ENCODE measurements at regions not wholly inside any gene's neighbourhood (a gene's known extent, or its start where the extent isn't known, plus 50 kb on each side); places are given as distances from the start of the nearest gene placed in this dataset.
A peak's percentile ranks its signal among the peaks of the same experiment; 100 is the strongest.
"Not testable (repeated sequence)": the region's sequence is repeated elsewhere in the genome, so short reads cannot be mapped to it uniquely, and the experiment has no call there.

- DNase-seq: no peak
These were observed 259.1 kb upstream of the MINDY3 start for GRCh38 chr10:16119445-16119844.

DNA sequence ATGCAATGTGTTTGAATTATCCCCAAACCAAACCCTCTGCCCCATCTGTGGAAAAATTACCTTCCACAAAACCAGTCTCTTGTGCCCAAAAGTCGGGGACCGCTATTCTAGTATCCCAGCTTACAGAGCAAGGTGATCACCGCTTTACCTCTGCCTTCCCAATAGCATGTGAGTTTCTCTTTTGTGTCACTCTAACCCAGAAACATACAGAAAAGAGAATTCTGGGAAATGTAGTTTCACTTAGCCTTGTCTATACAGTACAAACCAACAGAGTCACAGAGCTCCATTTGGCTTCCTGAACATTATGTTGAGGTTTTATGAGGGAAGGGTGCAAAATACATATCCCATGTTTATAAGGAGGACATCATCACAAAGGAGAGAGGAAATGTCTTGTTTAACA, 260.3 kb upstream of the MINDY3 start:
- no peak for DNase-seq

- no peak for DNase-seq
These were observed 281.2 kb upstream of the MINDY3 start for GRCh38 chr10:16141499-16141898.

DNA sequence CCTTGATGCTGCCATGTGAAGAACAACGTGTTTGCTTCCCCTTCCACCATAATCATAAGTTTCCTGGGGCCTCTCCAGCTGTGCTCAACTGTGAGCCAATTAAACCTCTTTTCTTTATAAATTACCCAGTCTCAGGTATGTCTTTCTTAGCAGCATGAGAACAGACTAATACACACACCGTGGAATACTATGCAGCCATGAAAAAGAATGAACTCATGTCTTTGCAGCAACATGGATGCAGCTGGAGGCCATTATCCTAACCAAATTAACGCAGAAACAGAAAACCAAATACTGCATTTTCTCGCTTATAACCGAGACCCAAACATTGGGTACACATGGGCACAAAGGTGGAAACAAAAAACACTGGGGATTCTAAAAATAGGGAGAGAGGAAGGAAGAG, 286.7 kb upstream of the MINDY3 start:
- DNase-seq: no peak

DNA sequence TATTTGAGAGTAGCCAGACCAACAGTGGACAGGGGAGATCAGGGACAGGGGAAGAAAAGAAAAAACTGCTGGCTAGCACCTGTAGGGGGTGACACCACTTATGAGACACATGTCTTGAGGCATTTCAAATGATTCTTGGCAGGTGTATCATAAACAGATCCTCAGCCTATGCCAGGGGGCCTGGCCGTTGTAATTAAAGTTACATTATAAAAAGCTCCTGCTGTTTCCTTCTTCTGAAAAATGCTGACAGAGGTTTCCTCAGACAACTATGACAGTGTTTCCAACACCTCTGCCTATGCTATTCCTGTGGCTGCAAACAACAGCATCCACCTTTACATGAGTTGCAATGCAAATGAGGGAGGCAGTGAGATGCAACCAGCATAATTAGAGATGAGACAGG, 281.0 kb upstream of the PTER start:
- DNase-seq: no peak

DNA sequence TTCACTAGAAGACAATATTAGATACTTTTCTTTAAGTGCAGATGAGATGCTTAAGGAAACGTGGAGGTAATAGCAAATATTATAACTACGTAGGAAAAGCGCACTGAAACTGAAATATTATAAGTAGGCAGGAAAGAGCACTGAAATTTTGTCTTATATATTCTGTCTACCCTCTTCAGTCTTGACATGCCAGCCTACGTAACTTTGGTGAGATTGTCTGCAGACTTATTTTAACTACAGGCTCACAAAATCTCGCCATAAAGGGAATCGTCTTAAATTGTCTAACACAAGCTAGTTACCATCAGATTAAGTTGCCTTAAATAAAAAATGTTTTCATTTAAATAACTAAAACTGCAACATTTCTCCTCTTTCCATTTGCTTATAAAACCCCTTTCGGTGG, 280.1 kb upstream of the PTER start:
- no peak for DNase-seq

GRCh38 chr10:16165067-16165466, 271.7 kb upstream of the PTER start:
- DNase-seq: not testable (repeated sequence)

- peak; percentile 57 for DNase-seq
These were observed 254.7 kb upstream of the PTER start for GRCh38 chr10:16182144-16182543.

DNA sequence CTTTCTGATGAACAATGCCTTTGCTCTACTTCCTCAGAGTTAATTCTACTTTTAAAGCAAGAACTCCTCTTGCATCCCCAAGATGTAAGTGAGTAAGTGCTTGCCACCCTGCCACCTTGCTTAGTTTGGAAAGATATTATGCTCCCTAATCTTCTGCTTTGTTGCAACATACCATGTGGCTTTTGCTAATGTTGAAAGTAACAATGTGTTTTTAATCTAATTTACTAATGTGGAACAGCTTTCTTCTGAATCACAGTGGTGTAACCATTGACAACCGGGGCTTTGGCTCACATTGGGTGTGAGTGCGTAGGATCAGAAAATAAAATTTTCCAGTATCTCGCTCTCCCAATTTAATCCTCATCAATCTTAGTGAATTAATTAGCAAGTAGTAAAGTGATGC, 254.1 kb upstream of the PTER start:
- DNase-seq: no peak

DNA sequence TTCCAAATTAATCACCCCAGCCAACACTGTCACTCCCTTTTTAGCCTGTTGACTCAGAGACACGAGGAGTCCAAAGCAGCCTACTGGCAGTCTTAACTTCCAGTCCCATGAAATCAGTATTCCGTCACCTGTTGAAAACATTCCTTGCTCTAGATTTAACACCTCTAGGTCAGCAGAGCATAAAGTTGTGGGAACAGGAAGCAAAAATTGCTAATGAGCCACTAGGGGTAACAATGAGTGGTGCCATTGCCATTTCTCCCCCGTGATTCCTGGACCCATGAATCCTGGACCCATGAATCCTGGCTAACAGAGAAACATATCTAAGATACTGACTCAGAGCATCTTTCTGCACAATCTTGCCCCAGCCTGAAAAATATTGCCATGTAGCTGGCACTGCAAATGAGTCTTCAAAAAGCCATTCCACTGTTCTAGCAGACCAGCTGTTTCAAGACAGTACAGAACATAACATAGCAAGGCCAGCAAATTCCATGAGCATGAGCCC, 252.7 kb upstream of the PTER start:
- no peak for DNase-seq

DNA sequence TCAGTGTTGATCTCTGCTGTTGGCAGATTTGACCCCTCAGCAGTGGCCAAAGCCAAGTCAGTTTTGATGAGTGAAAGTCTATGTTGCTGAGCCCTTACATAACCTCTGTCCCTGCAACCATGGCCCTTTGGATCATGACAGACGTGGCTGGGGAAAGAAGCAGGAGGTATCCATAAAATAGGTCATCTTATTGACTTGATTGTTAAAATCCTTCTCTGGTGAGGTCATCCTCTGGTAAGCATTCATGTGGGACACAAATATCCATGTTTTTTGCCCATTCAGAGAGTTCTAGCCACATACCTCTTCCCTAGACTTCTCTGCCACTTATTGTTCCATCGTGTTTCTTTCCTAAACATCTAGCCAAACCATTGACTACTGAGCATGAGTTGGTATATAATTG, 251.9 kb upstream of the PTER start:
- DNase-seq: no peak

DNA sequence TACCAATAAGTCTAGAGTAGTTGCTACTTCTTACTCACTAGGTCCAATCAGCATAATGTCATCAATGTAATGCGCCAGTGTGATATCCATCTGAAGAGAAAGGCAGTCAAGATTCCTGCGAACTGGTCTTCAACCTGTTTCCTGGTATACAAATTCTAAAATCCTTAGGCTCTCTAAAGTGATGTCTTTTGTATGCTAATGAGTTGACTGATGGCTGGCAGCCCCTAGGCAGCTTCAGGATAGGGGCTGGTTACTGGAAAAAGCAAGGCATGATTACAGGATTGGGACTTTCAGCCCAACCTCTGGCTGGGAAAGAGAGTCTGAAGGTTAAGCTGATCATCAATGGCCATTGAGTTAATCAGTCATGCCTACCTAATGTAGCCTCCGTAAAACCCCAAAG, 250.2 kb upstream of the PTER start:
- no peak for DNase-seq

GRCh38 chr10:16187161-16187560, 249.6 kb upstream of the PTER start:
- DNase-seq: no peak

DNA sequence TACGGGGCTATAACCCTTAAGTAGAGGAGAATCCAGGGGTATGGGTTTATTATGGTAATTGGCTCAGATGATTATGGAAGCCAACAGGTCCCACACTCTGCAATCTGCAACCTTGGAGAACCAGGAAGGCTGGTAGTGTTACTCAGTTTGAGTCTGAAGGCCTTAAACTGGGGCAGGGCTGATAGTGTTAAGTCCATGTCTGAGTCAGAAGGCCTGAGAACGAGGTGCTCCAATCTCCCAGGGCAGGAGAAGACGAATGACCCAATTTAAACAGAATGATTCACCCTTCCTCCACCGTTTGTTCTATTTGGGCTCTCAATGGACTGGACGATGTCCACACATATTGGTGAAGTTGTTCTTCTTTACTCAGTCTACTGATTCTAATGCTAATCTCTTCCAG, 244.5 kb upstream of the PTER start:
- DNase-seq: no peak

DNA sequence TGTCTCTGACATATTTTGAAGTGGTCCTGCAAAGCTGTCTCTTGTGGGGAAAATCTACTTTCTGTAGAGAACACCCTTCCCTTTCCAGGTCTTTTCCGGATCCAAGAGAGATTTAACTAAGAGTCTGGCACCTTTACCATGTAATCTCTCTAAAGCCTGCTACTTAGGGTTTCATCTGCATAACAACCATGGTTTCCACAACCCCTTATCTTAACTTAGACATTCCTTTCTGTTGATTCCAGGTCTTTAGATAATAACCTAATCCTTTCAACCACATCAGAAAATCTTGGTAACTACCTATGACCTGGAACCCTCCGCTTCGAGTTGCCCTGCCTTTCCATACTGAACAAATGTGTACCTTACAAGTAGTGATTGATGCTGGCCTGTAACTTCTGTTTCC, 243.6 kb upstream of the PTER start:
- no peak for DNase-seq

DNA sequence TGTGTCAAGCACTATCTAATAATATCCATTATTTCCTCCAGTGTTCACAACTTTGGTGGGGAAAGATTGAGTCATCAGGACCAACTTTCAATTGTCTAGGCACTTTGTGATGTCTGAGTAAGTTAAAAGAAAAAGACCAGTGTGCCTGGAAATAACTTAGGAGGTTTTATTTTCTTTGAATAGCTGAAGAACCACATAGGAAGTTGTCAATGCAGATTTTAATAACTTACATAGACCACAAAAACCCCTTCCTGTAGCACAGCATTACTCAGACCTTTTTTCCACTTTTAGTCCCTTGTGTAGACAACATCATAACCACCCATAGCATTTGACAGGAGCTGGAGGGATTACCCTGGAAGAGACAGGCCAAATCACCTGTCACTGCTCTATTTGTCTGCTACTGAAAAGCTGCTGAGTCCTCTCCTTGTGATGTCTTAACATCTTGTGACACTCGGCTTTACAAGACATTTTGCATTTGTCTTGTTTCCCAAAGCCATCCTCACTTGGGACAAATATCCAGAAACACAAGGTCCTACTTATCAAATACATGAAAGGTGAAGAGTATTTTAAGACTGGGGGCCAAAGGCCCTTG, 241.5 kb upstream of the PTER start:
- DNase-seq: no peak

DNA sequence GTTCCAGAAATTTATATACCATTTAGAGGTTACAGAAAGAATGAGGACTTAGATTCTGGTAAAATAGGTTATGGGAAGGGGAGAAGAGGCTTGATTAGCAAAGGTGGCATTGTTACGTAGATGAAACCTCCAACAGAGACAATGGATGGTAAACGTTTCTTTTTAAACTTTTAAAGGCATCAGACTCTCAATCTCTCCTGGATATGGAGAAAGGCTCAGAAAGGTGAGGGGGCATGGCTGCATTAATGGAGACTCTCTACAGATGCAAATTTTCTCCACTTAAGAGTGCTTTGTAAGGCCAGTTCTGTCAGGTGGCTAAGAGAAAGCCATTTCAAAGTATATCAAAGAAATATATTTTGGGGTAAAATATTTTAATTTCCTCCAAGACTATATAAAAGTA, 240.9 kb upstream of the PTER start:
- DNase-seq: no peak

DNA sequence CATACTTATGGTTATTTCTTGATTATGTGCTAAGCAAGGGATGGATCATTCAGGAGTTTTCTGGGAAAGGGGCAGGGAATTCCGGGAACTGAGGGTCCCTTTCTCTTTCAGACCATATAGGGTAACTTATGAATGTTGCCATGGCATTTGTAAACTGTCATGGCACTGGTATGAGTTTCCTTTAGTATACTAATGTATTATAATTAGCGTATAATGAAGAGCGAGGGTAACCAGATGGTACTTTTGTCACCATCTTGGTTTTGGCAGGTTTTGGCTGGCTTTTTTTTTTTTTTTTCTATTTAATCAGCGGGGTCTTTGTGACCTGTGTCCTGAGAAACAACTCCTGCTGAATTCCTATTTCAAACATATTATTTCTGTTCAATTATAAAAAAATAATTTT, 237.6 kb upstream of the PTER start:
- DNase-seq: no peak

GRCh38 chr10:16223618-16224017, 213.2 kb upstream of the PTER start:
- not testable (repeated sequence) for DNase-seq

DNA sequence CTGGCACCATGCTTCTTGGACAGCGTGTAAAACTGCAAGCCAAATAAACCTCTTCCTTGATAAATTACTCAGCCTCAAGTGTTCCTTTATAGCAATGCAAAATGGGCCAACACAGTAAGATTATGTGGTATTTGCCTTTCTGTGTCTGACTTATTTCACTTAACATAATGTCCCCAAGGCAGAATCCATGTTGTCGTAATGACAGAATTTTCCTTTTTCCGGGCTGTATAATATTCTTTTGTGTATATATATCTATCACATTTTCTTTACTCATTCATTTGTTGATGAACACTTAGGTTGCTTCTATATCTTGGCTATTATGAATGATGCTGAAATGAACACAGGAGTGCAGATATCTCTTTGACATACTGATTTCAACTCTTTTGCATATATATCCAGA, 209.1 kb upstream of the PTER start:
- no peak for DNase-seq

GRCh38 chr10:16231176-16231575, 205.6 kb upstream of the PTER start:
- no peak for DNase-seq

DNA sequence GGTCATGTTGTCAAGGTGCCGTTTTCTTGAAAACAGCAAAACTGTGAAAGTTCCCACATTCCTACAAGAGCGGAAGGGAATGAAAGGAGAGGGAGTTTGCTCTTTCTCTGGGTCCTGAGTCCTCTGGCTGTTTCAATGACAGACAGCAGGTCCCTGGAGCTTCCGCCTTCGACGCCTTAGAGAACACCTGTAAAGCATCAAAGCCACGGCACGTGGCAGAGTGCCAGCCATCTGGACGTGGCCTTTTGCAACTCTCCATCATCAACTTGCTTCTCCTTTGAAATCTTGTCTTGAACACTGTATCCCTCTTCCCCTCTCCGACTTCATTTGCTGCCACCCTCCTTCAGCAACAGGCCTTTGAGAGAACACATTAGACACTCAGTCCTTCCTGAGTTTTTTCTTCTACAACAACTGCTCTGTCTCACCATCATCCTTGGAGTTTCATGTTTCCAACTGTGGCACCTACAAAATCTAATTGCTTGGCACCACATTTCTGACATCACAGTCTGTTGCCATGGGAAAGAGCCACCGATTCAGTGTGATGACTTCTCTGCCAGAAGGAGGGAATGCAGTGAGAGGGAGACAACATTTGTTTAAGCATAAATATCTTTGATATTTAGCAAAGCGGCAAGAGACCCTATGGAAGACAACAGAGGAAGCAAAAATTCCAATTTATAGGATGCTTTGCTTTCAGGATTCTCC, 204.9 kb upstream of the PTER start:
- no peak for DNase-seq

- DNase-seq: no peak
These were observed 204.4 kb upstream of the PTER start for GRCh38 chr10:16232441-16232840.

DNA sequence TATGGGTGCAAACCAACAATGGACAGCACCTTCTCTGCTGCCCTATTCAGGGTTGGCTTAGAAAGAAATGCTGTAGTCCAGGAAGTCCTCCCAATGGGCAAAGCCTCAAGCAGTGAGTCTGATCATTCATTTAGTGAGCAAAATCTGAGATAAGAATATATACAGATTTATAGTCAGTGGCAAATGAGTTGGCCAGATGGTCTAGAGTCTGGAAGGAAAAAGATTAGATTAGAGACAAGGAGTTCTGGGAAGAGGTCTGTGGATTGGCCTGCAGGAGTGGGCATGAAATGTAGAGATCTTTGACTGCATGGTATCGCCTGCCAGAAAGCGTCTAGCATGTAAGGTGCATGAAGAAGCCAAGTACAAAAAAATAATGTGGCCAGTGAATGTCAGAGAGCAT, 201.9 kb upstream of the PTER start:
- DNase-seq: no peak

GRCh38 chr10:16242446-16242845, 194.4 kb upstream of the PTER start:
- no peak for DNase-seq
